GM23338 (cell line): ENCODE measurements at regions not wholly inside any gene's neighbourhood (a gene's known extent, or its start where the extent isn't known, plus 50 kb on each side); places are given as distances from the start of the nearest gene placed in this dataset.

Experiments
- EZH2 ChIP-seq: fragments of 200-600 bp; sonication (generic); IDR thresholded peaks from one replicate; pipeline ENCODE4 v1.8.0; 2017; ENCODE audit warnings: antibody characterized with exemption, mild to moderate bottlenecking, low read depth; ENCODE audit not compliant: unreplicated experiment
- EZH2phosphoT487 ChIP-seq: fragments of 200-600 bp; sonication (generic); IDR thresholded peaks from one replicate; pipeline ENCODE4 v1.8.1; 2018; ENCODE audit warnings: antibody characterized with exemption; ENCODE audit not compliant: unreplicated experiment
- NANOG ChIP-seq: IDR thresholded peaks from 2 replicates; pipeline ENCODE4 v1.6.1; 2016; ENCODE audit warnings: antibody characterized with exemption, borderline replicate concordance
- POLR2AphosphoS5 ChIP-seq: IDR thresholded peaks from 2 replicates; pipeline ENCODE4 v1.6.1; 2016; ENCODE audit warnings: antibody characterized with exemption, low read depth
- TF ChIP-seq, protein P1 (sequence below), 2 experiments: fragments of 200-600 bp in 1 of 2; sonication (generic) in 1 of 2; conservative IDR thresholded peaks; 2 replicates each; pipeline versions ENCODE4 v1.5.1 to v1.6.1; 2016 to 2017; ENCODE audit warnings: antibody characterized with exemption in 2 of 2, low read depth in 2 of 2, mild to moderate bottlenecking in 2 of 2, moderate library complexity in 1 of 2
- TF ChIP-seq, protein P2 (sequence below): IDR thresholded peaks from one replicate; pipeline ENCODE4 v1.6.1; 2018; ENCODE audit warnings: antibody characterized with exemption; ENCODE audit not compliant: unreplicated experiment

- TF ChIP-seq EZH2: no peak
- TF ChIP-seq, protein P1, sequence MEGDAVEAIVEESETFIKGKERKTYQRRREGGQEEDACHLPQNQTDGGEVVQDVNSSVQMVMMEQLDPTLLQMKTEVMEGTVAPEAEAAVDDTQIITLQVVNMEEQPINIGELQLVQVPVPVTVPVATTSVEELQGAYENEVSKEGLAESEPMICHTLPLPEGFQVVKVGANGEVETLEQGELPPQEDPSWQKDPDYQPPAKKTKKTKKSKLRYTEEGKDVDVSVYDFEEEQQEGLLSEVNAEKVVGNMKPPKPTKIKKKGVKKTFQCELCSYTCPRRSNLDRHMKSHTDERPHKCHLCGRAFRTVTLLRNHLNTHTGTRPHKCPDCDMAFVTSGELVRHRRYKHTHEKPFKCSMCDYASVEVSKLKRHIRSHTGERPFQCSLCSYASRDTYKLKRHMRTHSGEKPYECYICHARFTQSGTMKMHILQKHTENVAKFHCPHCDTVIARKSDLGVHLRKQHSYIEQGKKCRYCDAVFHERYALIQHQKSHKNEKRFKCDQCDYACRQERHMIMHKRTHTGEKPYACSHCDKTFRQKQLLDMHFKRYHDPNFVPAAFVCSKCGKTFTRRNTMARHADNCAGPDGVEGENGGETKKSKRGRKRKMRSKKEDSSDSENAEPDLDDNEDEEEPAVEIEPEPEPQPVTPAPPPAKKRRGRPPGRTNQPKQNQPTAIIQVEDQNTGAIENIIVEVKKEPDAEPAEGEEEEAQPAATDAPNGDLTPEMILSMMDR (conservative IDR thresholded peaks at IDR 0.05; ENCODE audit: low read depth in 2 of 2): no peak
- no peak for TF ChIP-seq POLR2AphosphoS5
- TF ChIP-seq EZH2phosphoT487: no peak
- TF ChIP-seq NANOG: no peak
- TF ChIP-seq, protein P2, sequence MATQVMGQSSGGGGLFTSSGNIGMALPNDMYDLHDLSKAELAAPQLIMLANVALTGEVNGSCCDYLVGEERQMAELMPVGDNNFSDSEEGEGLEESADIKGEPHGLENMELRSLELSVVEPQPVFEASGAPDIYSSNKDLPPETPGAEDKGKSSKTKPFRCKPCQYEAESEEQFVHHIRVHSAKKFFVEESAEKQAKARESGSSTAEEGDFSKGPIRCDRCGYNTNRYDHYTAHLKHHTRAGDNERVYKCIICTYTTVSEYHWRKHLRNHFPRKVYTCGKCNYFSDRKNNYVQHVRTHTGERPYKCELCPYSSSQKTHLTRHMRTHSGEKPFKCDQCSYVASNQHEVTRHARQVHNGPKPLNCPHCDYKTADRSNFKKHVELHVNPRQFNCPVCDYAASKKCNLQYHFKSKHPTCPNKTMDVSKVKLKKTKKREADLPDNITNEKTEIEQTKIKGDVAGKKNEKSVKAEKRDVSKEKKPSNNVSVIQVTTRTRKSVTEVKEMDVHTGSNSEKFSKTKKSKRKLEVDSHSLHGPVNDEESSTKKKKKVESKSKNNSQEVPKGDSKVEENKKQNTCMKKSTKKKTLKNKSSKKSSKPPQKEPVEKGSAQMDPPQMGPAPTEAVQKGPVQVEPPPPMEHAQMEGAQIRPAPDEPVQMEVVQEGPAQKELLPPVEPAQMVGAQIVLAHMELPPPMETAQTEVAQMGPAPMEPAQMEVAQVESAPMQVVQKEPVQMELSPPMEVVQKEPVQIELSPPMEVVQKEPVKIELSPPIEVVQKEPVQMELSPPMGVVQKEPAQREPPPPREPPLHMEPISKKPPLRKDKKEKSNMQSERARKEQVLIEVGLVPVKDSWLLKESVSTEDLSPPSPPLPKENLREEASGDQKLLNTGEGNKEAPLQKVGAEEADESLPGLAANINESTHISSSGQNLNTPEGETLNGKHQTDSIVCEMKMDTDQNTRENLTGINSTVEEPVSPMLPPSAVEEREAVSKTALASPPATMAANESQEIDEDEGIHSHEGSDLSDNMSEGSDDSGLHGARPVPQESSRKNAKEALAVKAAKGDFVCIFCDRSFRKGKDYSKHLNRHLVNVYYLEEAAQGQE: no peak
Measured at GRCh38 chr2:198347946-198348345, 543.6 kb downstream of the PLCL1 start.
